KOPT-K1 (cell line): ENCODE measurements at regions not wholly inside any gene's neighbourhood (a gene's known extent, or its start where the extent isn't known, plus 50 kb on each side); places are given as distances from the start of the nearest gene placed in this dataset.
"Not testable (repeated sequence)": the region's sequence is repeated elsewhere in the genome, so short reads cannot be mapped to it uniquely, and the experiment has no call there.

Source experiments
- H3K27ac ChIP-seq: fragments of 200-600 bp; sonication (generic); 2 replicates; pipeline ENCODE4 v1.5.1; 2016; ENCODE audit warnings: antibody characterized with exemption, mild to moderate bottlenecking, low read depth, low read length; ENCODE audit not compliant: poor library complexity, severe bottlenecking
- H3K36me3 ChIP-seq: fragments of 200-600 bp; sonication (generic); 2 replicates; pipeline ENCODE4 v1.5.1; 2017; ENCODE audit warnings: antibody characterized with exemption, mild to moderate bottlenecking, low read length, moderate library complexity; ENCODE audit not compliant: insufficient read depth
- H3K9me3 ChIP-seq: fragments of 200-600 bp; sonication (generic); 2 replicates; pipeline ENCODE4 v1.5.1; 2017; ENCODE audit warnings: antibody characterized with exemption, low read length, mild to moderate bottlenecking; ENCODE audit not compliant: insufficient read depth, poor library complexity, severe bottlenecking

DNA sequence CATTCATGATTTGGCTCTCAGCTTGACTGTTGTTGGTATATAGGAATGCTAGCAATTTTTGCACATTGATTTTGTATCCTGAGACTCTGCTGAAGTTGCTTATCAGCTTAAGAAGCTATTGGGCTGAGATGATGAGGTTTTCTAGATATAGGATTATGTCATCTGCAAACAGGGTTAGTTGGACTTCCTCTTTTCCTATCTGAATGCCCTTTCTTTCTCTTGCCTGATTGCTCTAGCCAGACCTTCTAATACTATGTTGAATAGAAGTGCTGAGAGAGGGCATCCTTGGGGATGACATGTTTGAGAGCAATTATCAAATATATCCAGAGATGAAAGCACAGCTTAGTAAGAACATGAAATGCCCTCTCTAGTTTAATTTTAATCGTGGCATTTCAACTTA lies 642.4 kb downstream of the NXPH1 start:
- H3K36me3 ChIP-seq, H3K27ac ChIP-seq, H3K9me3 ChIP-seq: not testable (repeated sequence)

DNA sequence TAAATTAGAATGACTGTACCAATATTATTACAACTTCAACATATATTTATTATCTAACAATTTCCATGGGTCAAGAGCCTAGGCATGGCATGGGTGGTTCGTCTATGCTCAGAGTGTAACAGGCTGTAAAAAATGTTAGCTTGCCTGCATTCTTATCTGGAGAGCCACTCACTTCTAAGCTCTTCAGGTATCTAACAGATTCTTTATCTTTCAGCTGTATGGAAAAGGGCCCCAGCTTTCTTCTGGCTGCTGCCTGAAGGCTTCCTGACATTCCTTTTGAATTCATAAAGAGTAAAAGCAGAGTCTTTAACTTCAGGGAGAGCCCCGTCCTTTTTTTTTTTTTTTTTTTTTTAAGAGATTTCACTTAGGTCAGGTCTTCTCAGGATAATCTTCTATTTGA lies 648.8 kb downstream of the NXPH1 start:
- H3K36me3 ChIP-seq, result no peaks in the 10 kb centered on the region
- no peaks in the 10 kb centered on the region for H3K9me3 ChIP-seq
- no peak overlapping the region for H3K27ac ChIP-seq

DNA sequence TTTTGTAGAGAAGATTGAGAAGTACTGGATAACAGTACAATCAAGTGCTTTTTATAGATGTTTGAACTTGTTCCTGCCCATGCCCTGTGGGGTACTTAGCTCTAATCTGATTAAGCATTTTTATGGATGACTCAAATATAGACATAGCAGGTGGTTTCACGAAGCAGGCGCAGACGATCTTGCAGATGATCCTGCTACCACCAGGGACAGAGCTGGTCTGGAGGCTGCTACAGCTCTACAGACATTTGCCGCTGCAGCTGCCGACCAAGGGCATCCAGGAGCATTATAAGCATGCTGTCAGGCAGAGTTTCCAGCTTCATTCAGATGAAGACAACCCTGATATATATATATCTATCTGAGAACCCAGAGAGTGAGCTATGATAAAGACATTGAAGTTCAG lies 650.4 kb downstream of the NXPH1 start:
- no peaks in the 10 kb centered on the region for H3K36me3 ChIP-seq
- no peaks in the 10 kb centered on the region for H3K9me3 ChIP-seq
- H3K27ac ChIP-seq, result no peak overlapping the region

DNA sequence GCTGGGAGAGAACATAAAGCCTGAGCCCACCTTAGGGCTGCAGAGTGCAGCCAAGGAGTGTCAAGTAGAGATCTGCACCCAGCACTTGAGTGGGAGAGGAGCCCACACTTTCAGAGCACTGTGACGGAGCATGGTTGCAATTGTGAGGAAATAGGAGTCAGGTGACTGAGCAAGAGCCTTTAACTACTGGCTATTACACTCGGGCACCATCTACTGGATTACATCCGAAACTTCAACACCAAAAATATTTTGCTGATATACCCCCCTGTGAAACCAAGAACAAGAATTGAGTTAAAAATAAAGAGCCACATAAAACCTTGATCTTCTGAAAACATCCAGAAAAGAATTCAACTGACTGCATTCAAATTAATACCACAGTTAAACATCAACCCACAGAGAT lies 657.9 kb downstream of the NXPH1 start:
- Histone ChIP-seq H3K27ac (no peak overlapping the region), H3K36me3 (no peaks in the 10 kb centered on the region), H3K9me3 (no peaks in the 10 kb centered on the region)

DNA sequence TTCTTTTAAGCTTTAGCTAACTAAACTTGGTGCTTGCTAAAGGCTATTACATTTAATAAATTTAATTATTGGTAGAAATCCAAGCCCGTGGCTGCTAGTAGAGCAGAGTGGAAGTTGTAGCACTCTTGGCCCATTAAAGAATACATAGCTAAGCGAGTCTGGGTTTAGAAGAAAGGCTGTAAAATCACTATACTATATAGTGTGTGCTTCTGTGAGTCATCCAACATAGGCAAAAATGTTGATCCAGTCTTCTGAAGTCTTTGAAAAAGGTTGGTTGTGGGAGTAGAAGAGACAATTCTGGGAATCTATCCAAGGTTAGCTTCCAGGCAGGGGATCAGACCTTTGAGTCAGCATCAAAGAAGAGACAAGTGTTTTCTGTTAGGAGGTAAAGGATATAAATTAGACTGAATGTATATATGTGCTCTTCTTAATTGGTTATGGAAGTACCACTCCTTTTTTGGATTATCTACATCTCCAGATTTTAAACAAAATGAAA lies 664.2 kb downstream of the NXPH1 start:
- H3K27ac ChIP-seq, result no peak overlapping the region
- H3K36me3 ChIP-seq, result no peaks in the 10 kb centered on the region
- H3K9me3 ChIP-seq, result no peaks in the 10 kb centered on the region

DNA sequence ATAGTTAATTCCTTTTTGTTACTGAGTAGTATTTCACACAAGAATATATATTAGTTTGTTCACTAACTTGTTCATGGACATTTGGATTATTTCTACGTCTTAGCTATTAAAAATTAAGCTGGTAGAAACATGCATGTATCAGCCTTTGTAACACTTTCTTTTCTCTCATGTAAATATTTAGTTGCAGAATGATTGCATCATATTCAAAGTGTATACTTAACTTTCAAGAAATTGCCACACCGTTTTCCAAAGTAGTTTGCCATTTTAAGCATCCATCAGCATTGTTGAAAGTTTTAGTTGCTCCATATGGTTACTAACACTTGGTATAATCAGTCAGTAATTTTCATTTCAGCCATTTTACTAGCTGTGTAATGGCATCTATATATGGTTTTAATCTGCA lies 666.9 kb downstream of the NXPH1 start:
- Histone ChIP-seq H3K36me3 (no peaks in the 10 kb centered on the region), H3K27ac (no peak overlapping the region), H3K9me3 (no peaks in the 10 kb centered on the region)

DNA sequence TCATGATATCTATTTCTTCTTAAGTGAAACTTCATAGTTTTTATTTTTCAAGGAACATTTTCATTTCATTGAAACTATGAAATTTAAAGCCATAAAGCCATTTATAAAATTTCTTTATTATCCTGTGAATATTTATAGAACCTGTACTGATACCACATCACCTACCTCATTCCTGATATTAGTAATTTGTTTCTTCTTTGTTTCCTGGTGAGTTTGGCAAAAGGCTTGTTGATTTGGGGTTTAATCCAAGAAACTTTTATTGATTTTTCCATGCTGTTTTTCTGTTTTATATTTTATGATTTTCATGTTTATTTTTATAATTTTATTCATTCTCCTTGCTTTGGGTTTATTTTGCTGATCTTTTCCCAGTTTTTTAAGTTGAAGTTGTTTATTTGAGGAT lies 669.4 kb downstream of the NXPH1 start:
- H3K27ac ChIP-seq, result no peak overlapping the region
- no peaks in the 10 kb centered on the region for H3K9me3 ChIP-seq
- no peaks in the 10 kb centered on the region for H3K36me3 ChIP-seq

DNA sequence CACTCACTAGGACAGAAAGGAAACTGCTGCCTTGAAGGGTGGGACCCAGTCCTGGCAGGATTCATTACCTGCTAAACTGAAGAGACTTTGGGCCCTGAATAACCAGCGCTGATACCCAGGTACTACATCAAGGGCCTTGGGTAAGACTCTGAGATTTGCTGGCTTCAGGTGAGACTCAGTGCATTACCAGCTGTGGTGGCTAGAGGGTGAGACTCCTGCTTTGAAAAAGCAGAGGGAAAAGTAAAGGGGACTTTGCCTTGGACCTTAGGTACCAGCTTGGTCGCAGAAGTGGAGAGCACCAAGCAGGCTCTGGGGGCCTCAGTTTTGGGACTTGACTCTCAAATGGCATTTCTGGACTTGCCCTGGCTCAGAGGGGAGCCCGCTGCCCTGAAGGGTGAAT lies 673.3 kb downstream of the NXPH1 start:
- no peak overlapping the region for H3K27ac ChIP-seq
- no peaks in the 10 kb centered on the region for H3K36me3 ChIP-seq
- H3K9me3 ChIP-seq, result peaks cover 3% of the 10 kb centered on the region

DNA sequence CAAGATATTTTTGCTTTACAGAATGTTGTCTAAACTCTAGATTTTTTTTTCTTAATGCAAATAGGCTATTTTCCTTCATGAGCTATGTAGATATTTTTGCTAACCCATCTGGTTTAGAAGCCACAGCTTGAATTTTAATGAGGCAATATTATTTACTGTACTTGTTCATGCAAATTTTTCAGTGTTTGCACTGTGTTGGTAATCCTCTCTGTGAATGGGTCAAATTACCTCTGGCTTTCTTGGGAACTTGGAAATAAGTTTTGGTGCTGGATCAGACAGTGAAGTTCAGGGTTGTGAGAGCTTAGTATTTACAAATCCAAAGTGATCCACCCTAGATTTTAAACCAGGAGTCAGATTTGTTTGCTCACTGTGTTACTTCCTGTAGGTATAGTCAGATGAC lies 686.9 kb downstream of the NXPH1 start:
- Histone ChIP-seq H3K27ac (no peak overlapping the region), H3K9me3 (no peaks in the 10 kb centered on the region), H3K36me3 (no peaks in the 10 kb centered on the region)

DNA sequence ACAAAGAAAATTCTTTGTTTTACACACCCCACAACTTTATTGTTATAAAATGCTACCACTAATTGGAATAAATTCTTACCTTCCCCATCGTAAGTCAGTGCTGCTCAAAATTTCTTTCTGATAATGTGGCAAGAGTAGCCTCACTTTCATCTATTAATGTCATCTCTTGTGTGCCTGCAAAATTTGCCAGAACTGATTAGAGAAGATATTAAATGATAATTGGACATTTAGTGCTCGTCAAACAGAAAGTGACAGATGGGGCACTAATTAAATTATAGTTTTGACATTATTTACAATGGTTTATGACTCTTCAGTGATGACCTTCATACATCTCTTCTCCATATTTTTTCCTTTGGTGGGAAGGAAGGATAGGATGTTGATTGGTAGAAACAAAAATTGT lies 690.9 kb downstream of the NXPH1 start:
- no peaks in the 10 kb centered on the region for H3K36me3 ChIP-seq
- H3K9me3 ChIP-seq, result no peaks in the 10 kb centered on the region
- H3K27ac ChIP-seq, result no peak overlapping the region

DNA sequence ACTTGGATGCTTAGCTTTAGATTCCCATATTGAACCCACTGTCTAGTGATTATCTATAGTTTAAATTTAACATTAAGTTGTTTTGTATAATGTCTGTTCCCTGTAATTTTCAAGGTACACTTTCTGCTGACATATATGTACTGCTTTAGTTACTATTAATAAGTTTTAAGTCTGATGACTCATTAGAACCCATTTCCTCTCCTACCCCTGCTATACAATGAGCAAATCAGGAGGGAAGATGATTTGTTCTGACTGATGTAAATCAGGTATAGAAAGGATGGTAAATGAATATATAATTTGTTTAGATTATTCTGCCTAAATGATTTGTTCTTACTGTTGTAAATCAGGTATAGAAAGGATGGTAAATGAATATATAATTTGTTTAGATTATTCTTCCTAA lies 691.8 kb downstream of the NXPH1 start:
- H3K9me3 ChIP-seq, result no peaks in the 10 kb centered on the region
- no peaks in the 10 kb centered on the region for H3K36me3 ChIP-seq
- no peak overlapping the region for H3K27ac ChIP-seq

DNA sequence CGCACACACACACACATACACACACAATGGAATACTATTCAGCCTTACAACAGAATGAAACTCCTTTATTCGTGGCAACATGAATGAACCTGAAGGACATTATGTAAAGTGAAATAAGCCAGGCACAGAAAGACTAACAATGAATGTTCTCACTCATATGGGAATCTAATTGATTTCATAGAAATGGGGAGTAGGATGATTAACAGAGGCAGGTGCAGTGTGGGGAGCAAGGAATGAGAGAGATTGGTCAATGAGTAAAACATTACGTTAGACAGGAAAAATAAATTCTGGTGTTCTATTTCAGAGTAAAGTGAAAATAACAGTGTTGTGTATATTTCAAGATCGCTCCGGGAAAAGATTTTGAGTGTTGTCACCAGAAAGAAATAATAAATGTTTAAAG lies 694.5 kb downstream of the NXPH1 start:
- H3K9me3 ChIP-seq, result no peaks in the 10 kb centered on the region
- H3K36me3 ChIP-seq, result no peaks in the 10 kb centered on the region
- no peak overlapping the region for H3K27ac ChIP-seq

DNA sequence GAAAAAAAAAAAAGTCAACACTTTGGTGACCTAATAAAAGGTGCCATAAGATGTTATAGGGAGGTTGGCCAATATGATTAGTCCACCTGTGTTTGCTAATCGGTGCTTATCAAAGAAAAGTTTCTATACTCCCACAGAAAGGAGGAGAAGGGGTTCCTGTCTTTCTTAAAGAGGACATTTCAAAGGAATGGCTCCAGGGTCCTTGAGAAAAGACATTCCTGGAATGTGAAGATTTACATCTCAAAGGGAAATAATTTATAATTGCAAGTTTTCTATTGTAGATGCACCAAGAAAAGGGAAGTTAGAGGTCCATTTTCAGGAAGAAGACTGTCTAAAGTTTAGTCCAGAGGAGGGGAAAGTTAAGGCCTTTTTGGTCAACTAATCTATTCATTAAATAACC lies 715.3 kb downstream of the NXPH1 start:
- H3K27ac ChIP-seq, result no peak overlapping the region
- no peaks in the 10 kb centered on the region for H3K36me3 ChIP-seq
- no peaks in the 10 kb centered on the region for H3K9me3 ChIP-seq

DNA sequence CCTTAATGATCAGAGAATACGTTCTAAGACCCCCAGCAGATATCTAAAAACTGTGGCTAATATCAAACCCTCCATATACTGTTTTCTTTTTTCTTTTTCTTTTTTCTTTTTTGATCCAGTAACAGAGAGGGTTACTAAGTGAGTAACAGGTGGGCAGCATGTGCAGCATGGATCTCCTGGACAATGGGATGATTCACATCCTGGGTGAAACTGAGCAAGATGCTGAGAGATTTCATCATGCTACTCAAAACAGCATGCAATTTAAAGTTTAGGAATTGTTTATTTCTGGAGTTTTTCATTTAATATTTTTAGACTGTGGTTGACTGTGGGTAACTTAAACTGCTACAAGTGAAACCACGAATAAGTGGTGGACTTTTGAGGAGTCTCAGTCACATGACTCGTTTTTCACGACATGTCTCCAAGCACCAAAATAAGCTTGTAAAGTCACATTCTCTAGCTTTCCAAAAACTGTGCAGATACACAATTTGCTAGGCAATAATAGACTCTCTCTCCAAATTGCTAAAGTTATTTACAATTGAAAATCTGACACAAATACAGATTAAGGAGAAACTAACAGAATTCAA lies 716.2 kb downstream of the NXPH1 start:
- Histone ChIP-seq H3K27ac (no peak overlapping the region), H3K9me3 (no peaks in the 10 kb centered on the region)

DNA sequence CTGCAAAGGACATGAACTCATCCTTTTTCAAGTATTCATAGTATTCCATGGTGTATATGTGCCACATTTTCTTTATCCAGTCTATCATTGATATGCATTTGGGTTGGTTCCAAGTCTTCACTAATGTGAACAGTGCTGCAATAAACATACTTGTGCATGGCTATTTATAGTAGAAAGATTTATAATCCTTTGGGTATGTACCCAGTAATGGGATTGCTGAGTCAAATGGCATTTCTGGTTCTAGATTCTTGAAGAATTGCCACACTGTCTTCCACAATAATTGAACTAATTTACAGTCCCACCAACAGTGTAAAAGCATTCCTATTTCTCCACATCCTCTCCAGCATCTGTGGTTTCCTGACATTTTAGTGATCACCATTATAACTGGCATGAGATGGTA lies 730.3 kb downstream of the NXPH1 start:
- not testable (repeated sequence) for H3K9me3 ChIP-seq, H3K27ac ChIP-seq, H3K36me3 ChIP-seq

More for the DNA sequence above, 716.2 kb downstream of the NXPH1 start:
- no peaks in the 10 kb centered on the region for H3K36me3 ChIP-seq

DNA sequence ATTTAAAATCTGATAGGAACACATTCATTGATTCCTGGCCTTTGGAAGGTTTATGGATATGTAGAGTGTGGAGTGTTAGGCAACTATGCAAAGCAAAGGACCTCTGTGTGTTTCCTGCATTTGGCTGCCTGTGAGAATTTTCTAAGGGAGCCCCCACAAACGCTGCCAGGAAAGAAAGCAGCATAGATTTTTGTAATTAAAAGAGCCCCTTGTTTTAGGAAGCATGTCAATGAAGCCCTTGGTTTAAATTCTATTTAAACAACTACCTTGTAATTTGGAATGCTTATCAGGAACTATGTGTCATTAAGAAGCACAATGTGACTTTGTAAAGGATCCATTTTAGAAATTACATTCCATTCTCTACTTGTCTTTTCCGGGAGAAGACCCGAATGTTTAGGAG lies 742.5 kb downstream of the NXPH1 start:
- H3K9me3 ChIP-seq, result no peaks in the 10 kb centered on the region
- no peak overlapping the region for H3K27ac ChIP-seq
- H3K36me3 ChIP-seq, result no peaks in the 10 kb centered on the region
